GM19455 (cell line): ENCODE measurements at regions not wholly inside any gene's neighbourhood (a gene's known extent, or its start where the extent isn't known, plus 50 kb on each side); places are given as distances from the start of the nearest gene placed in this dataset.

Experiments used
- ATAC-seq: cut with Tn5 transposase; IDR thresholded peaks from one replicate; pipeline ENCODE4 v1.9.1; 2021; ENCODE audit not compliant: unreplicated experiment

DNA sequence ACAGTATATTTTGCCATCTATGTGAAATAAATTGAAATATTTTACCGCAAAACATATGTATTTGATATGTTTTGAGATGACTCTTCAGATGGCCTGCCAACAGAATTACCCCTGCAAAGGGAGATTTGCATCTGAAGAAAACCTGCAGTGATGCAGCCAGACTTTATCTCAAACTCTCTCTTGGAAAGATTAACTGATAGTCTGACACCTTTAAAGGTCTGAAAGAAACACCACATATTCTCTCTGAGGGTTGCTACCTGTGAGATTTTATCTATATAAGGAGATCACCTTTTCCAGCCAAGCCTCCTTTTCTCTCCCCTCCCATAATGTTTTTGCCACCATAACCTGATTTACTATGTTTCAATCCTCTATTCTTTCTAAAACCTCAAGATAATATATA lies 1106.3 kb upstream of the IGFBP7 start:
- ATAC-seq, result no peak

GRCh38 chr4:58214376-58214775 lies 1104.2 kb upstream of the IGFBP7 start:
- no peak for ATAC-seq

- ATAC-seq, result no peak
Observed at GRCh38 chr4:58209551-58209950, 1099.4 kb upstream of the IGFBP7 start.

GRCh38 chr4:58209001-58209400 lies 1098.8 kb upstream of the IGFBP7 start:
- no peak for ATAC-seq

DNA sequence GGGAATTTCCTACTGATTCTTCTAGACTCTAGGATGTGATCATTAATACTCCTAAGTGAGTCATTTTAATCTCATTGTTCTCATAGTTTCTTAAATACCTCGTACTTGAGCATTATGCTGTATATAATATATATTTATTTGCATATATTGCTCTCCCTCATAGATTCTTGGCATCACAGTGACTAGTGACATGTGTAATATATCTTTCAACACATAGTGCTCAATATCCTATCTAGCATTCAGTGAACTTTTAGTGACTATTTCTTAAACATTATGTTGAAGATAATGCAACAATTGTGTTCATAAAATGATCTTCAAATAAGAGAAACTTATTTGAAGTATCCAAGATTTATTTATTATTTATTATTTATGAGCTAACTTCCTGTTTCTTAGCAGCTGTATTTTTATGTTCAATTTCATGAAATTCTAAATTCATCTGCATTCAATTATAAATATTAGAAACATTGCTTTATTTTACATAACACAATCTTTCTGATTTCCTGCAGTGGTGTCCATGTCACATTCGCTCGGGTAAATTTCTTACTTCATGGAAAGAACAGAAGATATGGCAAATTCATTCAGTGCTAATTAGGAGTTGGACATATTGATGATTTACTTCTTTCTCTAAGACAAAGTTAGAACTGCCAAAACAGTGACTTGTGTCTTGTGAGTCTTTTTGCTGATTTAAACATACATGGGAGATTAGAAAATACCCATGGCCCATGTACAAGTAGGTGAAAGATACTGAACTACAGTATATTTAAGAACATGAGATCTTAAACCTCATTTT lies 1095.5 kb upstream of the IGFBP7 start:
- no peak for ATAC-seq

- no peak for ATAC-seq
Observed at GRCh38 chr4:58192217-58192616, 1082.0 kb upstream of the IGFBP7 start.

- ATAC-seq, result no peak
Observed at GRCh38 chr4:58191109-58191508, 1080.9 kb upstream of the IGFBP7 start.

GRCh38 chr4:58188316-58188715 lies 1078.1 kb upstream of the IGFBP7 start:
- no peak for ATAC-seq

DNA sequence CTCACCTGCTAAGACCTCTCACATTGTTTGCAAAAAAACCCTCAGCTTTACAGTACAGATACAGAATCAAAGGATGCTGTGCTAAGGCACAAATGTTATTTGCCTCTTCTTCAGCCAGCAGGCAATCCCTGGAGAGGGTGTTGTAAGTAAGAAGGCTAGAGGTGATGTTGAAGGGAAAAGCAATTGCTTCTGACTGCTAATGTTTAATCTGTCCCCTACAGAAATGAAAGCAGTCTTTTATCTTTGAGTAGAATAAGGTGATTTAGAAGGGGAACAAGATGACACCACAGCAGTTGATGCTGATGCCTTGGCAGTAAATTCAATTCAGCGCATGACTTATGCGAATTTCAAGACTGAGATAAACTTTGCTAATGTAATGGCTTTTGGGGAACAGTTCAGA lies 1064.8 kb upstream of the IGFBP7 start:
- no peak for ATAC-seq

GRCh38 chr4:58166490-58166889 lies 1056.3 kb upstream of the IGFBP7 start:
- no peak for ATAC-seq

- ATAC-seq, result no peak
Observed at GRCh38 chr4:58163156-58163555, 1053.0 kb upstream of the IGFBP7 start.

DNA sequence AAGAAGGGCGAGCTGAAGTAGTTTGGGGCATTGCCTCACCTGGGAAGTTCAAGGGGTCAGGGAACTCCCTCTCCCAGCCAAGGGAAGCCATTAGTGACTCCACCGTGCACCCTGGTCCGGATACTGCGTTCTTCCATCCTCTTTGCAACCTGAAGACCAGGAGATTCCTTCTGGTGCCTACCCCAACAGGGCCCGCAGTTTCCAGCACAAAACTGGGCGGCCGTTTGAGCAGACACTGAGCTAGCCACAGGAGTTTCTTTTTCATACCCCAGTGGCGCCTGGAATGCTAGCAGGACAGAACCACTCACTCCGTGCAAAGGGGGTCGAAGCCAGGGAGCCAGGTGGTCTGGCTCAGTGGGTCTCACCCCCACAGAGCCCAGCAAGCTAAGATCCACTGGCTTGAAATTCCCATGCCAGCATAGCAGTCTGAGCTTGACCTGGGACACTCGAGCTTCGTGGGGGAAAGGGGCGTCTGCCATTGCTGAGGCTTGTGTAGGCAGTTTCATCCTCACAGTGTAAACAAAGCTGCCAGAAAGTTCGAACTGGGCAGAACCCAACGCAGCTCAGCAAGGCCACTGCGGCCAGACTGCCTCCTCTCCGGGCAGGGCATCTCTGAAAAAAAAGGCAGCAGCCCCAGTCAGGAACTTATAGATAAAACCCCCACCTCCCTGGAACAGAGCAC lies 1039.4 kb upstream of the IGFBP7 start:
- no peak for ATAC-seq

GRCh38 chr4:58144721-58145120 lies 1034.5 kb upstream of the IGFBP7 start:
- ATAC-seq, result no peak

DNA sequence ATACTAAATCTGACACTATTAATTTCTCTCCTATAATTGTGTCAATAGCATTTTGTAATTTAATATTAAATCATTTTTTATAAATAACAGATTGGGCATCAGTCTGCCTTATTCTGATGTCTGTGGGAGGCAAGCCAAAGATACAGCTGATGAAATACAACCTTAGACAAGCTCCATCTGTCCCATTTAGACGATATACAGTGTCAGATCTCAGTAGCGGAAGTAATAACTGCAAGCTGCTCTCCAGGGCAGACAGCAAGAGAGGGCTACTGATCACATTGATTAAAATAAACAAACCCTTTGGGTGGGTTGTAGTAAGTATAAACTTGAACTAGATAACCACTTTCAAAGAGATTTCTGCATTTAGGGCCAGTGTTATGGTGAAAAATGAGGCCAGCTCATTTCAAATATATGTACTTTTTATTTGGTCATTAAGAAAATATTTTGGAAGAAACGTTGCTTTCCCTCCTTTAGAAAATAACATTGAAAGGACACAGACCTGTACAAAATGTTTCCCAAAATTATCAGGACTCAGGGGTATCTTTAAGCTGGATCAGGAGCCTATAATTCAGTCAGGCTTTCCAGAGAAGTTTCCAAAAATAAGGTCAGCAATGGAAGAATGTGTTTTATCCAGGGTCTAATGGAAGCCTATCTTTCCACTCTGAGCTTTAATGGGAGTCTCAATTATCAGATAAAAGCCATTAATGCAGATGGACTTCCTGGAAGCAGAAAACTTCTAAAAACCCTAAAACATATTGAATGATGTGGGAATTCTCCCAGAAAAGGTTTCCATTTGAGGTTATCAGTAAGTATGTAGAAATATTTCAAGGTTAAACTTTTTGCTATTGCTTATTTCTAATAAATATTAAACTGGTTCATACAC lies 1028.8 kb upstream of the IGFBP7 start:
- no peak for ATAC-seq

- ATAC-seq, result no peak
Observed at GRCh38 chr4:58136604-58137003, 1026.4 kb upstream of the IGFBP7 start.

DNA sequence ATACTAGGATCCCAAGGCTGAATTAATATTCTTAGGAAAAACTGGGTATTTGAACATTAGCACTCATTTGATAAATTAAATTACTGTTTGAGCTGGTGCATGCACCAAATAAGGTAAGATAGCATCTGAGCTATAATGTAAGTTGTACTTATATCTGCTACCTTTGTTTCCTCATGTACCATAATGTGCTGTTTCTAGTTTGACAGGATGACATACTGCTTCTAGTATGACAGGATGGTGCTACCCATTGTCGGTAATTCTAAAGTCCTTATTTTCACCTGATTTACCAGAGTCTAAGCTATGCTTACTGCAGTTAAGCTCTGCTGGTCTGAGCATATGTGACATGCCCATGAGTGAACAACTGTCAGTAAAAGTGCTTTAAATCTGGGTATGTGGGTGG lies 1017.5 kb upstream of the IGFBP7 start:
- ATAC-seq, result no peak

DNA sequence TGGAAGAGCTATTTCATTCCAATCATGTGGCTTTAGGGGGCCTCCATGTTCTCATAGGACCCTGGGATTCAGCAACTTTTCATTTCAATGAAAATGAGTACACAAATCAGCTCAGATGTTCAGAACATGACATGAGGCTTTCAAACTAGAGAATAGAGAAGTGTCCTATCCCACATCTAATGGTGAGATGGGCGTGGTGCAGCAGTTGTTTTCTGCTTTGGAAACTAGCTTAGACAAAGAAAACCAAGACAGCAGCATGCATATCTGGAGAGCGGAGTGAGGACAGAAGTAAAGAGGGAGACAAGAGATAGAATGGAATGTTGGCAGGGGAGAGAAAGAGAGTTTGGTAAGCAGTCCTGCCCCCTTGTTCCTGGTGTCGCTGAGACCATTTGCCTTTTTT lies 1009.1 kb upstream of the IGFBP7 start:
- no peak for ATAC-seq

GRCh38 chr4:58113126-58113525 lies 1002.9 kb upstream of the IGFBP7 start:
- no peak for ATAC-seq

- no peak for ATAC-seq
Observed at GRCh38 chr4:58111818-58112217, 1001.6 kb upstream of the IGFBP7 start.

GRCh38 chr4:58093352-58093751 lies 983.2 kb upstream of the IGFBP7 start:
- ATAC-seq, result no peak

- no peak for ATAC-seq
Observed at GRCh38 chr4:58090539-58090938, 980.4 kb upstream of the IGFBP7 start.

GRCh38 chr4:58081356-58081755 lies 971.2 kb upstream of the IGFBP7 start:
- ATAC-seq, result no peak
